Upper lobe of left lung (tissue), 4 donors: ENCODE measurements at regions not wholly inside any gene's neighbourhood (a gene's known extent, or its start where the extent isn't known, plus 50 kb on each side); places are given as distances from the start of the nearest gene placed in this dataset.

Experiments
- POLR2A ChIP-seq, 4 donors: fragments of 450-650 bp; IDR thresholded peaks; one replicate each; pipeline ENCODE4 v1.5.1; 2016 to 2017; ENCODE audit warnings: antibody characterized with exemption in 4 of 4, mild to moderate bottlenecking in 2 of 4
- POLR2AphosphoS5 ChIP-seq, 2 donors: sonication (generic); formaldehyde crosslinking; IDR thresholded peaks; one replicate each; pipeline ENCODE4 v1.5.1; 2017; ENCODE audit warnings: antibody characterized with exemption in 2 of 2

DNA sequence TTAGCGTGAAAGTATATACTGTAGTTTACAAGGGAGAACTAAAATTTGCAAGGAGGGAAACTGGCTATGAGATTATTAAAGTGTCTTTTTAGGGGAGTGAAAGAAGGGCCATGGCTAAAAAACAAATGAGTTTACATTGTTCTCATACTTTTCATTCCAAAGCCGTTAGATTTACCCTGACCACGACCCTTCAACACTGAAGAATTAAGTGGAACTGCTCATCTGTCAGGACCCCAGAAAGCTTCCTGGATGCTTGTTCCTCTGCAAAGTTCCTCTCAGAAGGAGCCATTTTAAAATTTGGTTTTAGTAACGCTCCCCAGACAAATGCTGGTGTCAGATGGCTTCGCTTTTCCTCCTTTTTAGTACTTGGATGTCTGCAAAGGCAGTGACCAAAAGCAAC is 82.7 kb upstream of the ZBTB18 start:
- no peak for TF ChIP-seq POLR2A (IDR thresholded peaks at IDR 0.05)
- TF ChIP-seq POLR2AphosphoS5 (IDR thresholded peaks at IDR 0.05) = no peak
